HK-2 (cell line): ENCODE measurements at regions not wholly inside any gene's neighbourhood (a gene's known extent, or its start where the extent isn't known, plus 50 kb on each side); places are given as distances from the start of the nearest gene placed in this dataset.

Experiments
- DNase-seq: peaks from one replicate; pipeline ENCODE4 v3.0.0-alpha.2; 2018; ENCODE audit not compliant: unreplicated experiment

GRCh38 chr2:122216901-122217300 lies 461.4 kb downstream of the TSN start:
- no peak for DNase-seq

- no peak for DNase-seq
These were observed 463.1 kb downstream of the TSN start for GRCh38 chr2:122218596-122218995.

GRCh38 chr2:122219504-122219903 lies 464.1 kb downstream of the TSN start:
- no peak for DNase-seq

GRCh38 chr2:122221665-122222064 lies 466.2 kb downstream of the TSN start:
- no peak for DNase-seq

- DNase-seq = no peak
These were observed 475.8 kb downstream of the TSN start for GRCh38 chr2:122231296-122231695.

GRCh38 chr2:122233372-122233771 lies 477.9 kb downstream of the TSN start:
- DNase-seq = no peak

GRCh38 chr2:122236152-122236874 lies 480.9 kb downstream of the TSN start:
- peak; percentile 64 for DNase-seq

- DNase-seq = no peak
These were observed 481.5 kb downstream of the TSN start for GRCh38 chr2:122236925-122237324.

GRCh38 chr2:122237450-122237849 lies 482.0 kb downstream of the TSN start:
- no peak for DNase-seq

GRCh38 chr2:122238006-122238559 lies 482.6 kb downstream of the TSN start:
- no peak for DNase-seq

GRCh38 chr2:122239440-122239839 lies 484.0 kb downstream of the TSN start:
- DNase-seq = no peak

GRCh38 chr2:122244598-122245229 lies 489.3 kb downstream of the TSN start:
- DNase-seq = no peak

GRCh38 chr2:122249673-122250072 lies 494.2 kb downstream of the TSN start:
- no peak for DNase-seq

- DNase-seq = no peak
These were observed 495.7 kb downstream of the TSN start for GRCh38 chr2:122251158-122251557.

GRCh38 chr2:122251566-122251965 lies 496.1 kb downstream of the TSN start:
- no peak for DNase-seq

GRCh38 chr2:122255924-122256323 lies 500.5 kb downstream of the TSN start:
- no peak for DNase-seq

- no peak for DNase-seq
These were observed 506.5 kb downstream of the TSN start for GRCh38 chr2:122261911-122262310.

GRCh38 chr2:122263746-122264145 lies 508.3 kb downstream of the TSN start:
- DNase-seq = no peak

- no peak for DNase-seq
These were observed 511.2 kb downstream of the TSN start for GRCh38 chr2:122266636-122267035.

- no peak for DNase-seq
These were observed 512.5 kb downstream of the TSN start for GRCh38 chr2:122267947-122268346.

- DNase-seq = no peak
These were observed 518.5 kb downstream of the TSN start for GRCh38 chr2:122273785-122274419.

GRCh38 chr2:122277956-122278355 lies 522.5 kb downstream of the TSN start:
- no peak for DNase-seq

GRCh38 chr2:122300758-122301157 lies 545.3 kb downstream of the TSN start:
- DNase-seq = no peak
